Epithelial cell of prostate (primary cell): ENCODE measurements at regions not wholly inside any gene's neighbourhood (a gene's known extent, or its start where the extent isn't known, plus 50 kb on each side); places are given as distances from the start of the nearest gene placed in this dataset.
"Not testable (repeated sequence)": the region's sequence is repeated elsewhere in the genome, so short reads cannot be mapped to it uniquely, and the experiment has no call there.

ENCODE experiments used
- DNase-seq: peaks from one replicate; pipeline ENCODE4 v3.0.0-alpha.2; 2011; ENCODE audit warnings: low read depth, low spot score
- H3K27ac ChIP-seq: fragments of 450-650 bp; 2 replicates; pipeline ENCODE4 v1.5.1; 2017; ENCODE audit warnings: mild to moderate bottlenecking

GRCh38 chr4:24179201-24179840 is 289.5 kb upstream of the PPARGC1A start:
- H3K27ac ChIP-seq, result no peak overlapping the region
- DNase-seq, result no peak

- H3K27ac ChIP-seq, DNase-seq: not testable (repeated sequence)
Observed at GRCh38 chr4:24177443-24177842, 287.6 kb upstream of the PPARGC1A start.

- no peak for DNase-seq
- H3K27ac ChIP-seq, result no peak overlapping the region
Observed at GRCh38 chr4:24175707-24176106, 285.9 kb upstream of the PPARGC1A start.

GRCh38 chr4:24174602-24175001 is 284.8 kb upstream of the PPARGC1A start:
- no peak for DNase-seq
- no peak overlapping the region for H3K27ac ChIP-seq

GRCh38 chr4:24172406-24172805 is 282.6 kb upstream of the PPARGC1A start:
- no peak for DNase-seq
- no peak overlapping the region for H3K27ac ChIP-seq

- no peak for DNase-seq
- H3K27ac ChIP-seq, result no peak overlapping the region
Observed at GRCh38 chr4:24169956-24170355, 280.1 kb upstream of the PPARGC1A start.

- no peak overlapping the region for H3K27ac ChIP-seq
- DNase-seq, result no peak
Observed at GRCh38 chr4:24168658-24169057, 278.8 kb upstream of the PPARGC1A start.

GRCh38 chr4:24166501-24166900 is 276.7 kb upstream of the PPARGC1A start:
- DNase-seq, result no peak
- no peak overlapping the region for H3K27ac ChIP-seq

- no peak overlapping the region for H3K27ac ChIP-seq
- no peak for DNase-seq
Observed at GRCh38 chr4:24164797-24165196, 274.9 kb upstream of the PPARGC1A start.

- no peak overlapping the region for H3K27ac ChIP-seq
- DNase-seq, result no peak
Observed at GRCh38 chr4:24164054-24164693, 274.3 kb upstream of the PPARGC1A start.

GRCh38 chr4:24163314-24163713 is 273.5 kb upstream of the PPARGC1A start:
- DNase-seq, result no peak
- H3K27ac ChIP-seq, result no peak overlapping the region

GRCh38 chr4:24160358-24160757 is 270.5 kb upstream of the PPARGC1A start:
- H3K27ac ChIP-seq, result no peak overlapping the region
- DNase-seq, result no peak

- no peak overlapping the region for H3K27ac ChIP-seq
- no peak for DNase-seq
Observed at GRCh38 chr4:24158031-24158430, 268.2 kb upstream of the PPARGC1A start.

GRCh38 chr4:24150034-24150433 is 260.2 kb upstream of the PPARGC1A start:
- no peak overlapping the region for H3K27ac ChIP-seq
- no peak for DNase-seq

GRCh38 chr4:24146127-24146526 is 256.3 kb upstream of the PPARGC1A start:
- no peak for DNase-seq
- no peak overlapping the region for H3K27ac ChIP-seq

- no peak overlapping the region for H3K27ac ChIP-seq
- no peak for DNase-seq
Observed at GRCh38 chr4:24145591-24145990, 255.7 kb upstream of the PPARGC1A start.

GRCh38 chr4:24144381-24144780 is 254.5 kb upstream of the PPARGC1A start:
- H3K27ac ChIP-seq, result no peak overlapping the region
- no peak for DNase-seq

GRCh38 chr4:24143741-24144140 is 253.9 kb upstream of the PPARGC1A start:
- no peak for DNase-seq
- H3K27ac ChIP-seq, result no peak overlapping the region

- H3K27ac ChIP-seq, result no peak overlapping the region
- DNase-seq, result no peak
Observed at GRCh38 chr4:24141836-24142235, 252.0 kb upstream of the PPARGC1A start.

- no peak for DNase-seq
- H3K27ac ChIP-seq, result no peak overlapping the region
Observed at GRCh38 chr4:24140892-24141291, 251.0 kb upstream of the PPARGC1A start.

- DNase-seq, result no peak
- no peak overlapping the region for H3K27ac ChIP-seq
Observed at GRCh38 chr4:24137671-24138601, 248.1 kb upstream of the PPARGC1A start.
